ENCODE measurements at regions not wholly inside any gene's neighbourhood (a gene's known extent, or its start where the extent isn't known, plus 50 kb on each side); places are given as distances from the start of the nearest gene placed in this dataset.
"Not testable (repeated sequence)": the region's sequence is repeated elsewhere in the genome, so short reads cannot be mapped to it uniquely, and the experiment has no call there.

DNA sequence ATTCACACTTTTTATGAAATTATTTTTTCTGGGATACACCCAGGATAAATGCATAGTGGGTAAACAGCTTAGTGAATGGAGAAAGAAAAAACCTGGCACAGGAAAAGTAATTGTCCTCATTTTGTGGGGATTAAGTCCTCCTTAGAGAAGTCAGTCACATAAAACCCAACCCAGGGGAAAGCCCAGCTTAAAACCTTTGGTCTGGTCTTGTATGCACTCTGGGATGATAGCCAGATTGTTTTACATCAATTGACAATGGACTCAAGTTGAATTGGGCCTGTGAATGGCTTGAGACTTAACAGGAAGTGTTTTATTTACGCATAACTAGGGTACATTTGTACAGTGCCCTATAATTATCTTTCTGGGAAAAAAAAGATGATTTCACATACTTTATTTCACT, 561.3 kb upstream of the GRIA3 start:
- H3K4me3 ChIP-seq = no peak overlapping the region
- no peak for DNase-seq (ENCODE audit: low spot score)
- TF ChIP-seq, protein P1, sequence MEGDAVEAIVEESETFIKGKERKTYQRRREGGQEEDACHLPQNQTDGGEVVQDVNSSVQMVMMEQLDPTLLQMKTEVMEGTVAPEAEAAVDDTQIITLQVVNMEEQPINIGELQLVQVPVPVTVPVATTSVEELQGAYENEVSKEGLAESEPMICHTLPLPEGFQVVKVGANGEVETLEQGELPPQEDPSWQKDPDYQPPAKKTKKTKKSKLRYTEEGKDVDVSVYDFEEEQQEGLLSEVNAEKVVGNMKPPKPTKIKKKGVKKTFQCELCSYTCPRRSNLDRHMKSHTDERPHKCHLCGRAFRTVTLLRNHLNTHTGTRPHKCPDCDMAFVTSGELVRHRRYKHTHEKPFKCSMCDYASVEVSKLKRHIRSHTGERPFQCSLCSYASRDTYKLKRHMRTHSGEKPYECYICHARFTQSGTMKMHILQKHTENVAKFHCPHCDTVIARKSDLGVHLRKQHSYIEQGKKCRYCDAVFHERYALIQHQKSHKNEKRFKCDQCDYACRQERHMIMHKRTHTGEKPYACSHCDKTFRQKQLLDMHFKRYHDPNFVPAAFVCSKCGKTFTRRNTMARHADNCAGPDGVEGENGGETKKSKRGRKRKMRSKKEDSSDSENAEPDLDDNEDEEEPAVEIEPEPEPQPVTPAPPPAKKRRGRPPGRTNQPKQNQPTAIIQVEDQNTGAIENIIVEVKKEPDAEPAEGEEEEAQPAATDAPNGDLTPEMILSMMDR (IDR thresholded peaks at IDR 0.05) = no peak
- no peak overlapping the region for H3K27ac ChIP-seq

DNA sequence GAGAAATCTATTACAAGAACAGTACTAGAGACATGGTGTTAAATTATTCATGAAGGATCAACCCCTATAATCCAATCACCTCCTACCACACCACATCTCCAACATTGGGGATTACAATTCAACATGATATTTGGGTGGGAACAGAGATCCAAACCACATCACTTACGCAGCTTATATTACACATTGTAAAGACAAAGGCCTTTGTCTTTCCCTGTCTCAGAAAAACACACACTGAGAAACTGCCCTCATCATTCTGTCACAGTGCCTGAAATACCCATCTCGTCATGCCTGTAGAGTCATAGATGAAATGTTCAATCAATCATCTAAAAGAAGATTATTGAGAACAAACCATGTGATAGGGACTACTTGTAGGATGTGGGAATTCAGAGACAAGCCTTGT, 558.8 kb upstream of the GRIA3 start:
- TF ChIP-seq, protein P1 (IDR thresholded peaks at IDR 0.05) = no peak
- no peak overlapping the region for H3K4me3 ChIP-seq
- DNase-seq (ENCODE audit: low spot score) = no peak
- no peak overlapping the region for H3K27ac ChIP-seq

DNA sequence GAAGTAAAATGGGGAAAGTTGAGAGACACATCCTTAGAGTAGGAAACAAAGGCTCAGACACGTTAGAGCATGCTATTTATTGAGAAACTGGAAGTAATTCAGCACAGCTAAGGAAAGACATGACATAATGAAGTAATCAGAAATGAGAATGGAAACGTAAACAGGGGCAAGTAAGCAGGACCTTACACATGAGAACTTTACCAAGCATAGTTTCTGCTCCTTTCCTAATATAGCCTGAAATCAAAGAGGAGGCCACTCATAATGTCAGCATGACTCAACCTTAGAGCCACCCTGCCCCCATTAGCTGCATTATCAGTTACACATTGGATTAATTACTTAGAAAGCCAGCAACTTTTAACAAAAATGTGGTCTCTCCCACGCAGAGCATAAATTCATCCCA, 558.3 kb upstream of the GRIA3 start:
- DNase-seq (ENCODE audit: low spot score) = no peak

DNA sequence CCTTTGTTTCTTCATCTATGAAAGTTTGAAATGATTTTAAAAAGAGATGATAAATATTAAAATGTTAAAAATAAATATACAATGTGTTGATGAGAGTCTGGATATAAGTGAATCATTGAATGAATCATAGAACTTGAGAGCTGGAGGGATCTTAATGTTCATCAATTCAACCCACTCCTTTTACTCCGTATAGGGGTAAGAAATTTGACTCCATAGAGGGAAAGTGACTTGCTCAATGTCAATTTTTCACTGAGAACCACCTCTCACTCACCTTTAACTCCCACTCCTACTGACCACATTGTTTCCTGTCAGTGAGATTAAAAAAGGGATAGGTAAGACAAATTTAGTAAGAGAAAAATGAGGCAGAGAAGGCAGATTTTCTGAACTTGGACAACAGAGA, 557.2 kb upstream of the GRIA3 start:
- no peak for DNase-seq (ENCODE audit: low spot score)
- Histone ChIP-seq H3K4me3 (no peak overlapping the region), H3K27ac (no peak overlapping the region)
- TF ChIP-seq, protein P1 (IDR thresholded peaks at IDR 0.05) = no peak

More for the DNA sequence above, 558.3 kb upstream of the GRIA3 start:
- Histone ChIP-seq H3K4me3 (no peak overlapping the region), H3K27ac (no peak overlapping the region)
- TF ChIP-seq, protein P1 (IDR thresholded peaks at IDR 0.05) = no peak

DNA sequence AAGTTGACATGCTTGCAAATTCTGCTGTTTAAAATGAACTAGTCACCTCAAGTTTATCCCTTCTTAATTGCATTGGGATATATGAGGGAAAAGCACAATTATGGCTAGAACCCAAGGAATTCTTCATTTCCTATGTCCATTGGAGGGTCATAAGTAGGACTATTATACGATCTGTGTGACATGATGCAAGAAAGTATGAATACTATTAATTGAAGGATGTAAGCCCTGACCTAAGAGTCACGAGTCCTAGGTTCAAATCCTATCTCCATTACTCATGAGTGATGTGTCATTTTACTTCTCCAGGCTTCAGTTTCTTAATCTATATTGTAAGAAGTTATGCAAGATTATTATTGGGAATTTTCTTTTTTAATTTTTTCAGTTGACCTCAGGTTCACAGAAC, 542.9 kb upstream of the GRIA3 start:
- Histone ChIP-seq H3K27ac (no peak overlapping the region), H3K4me3 (no peak overlapping the region)
- TF ChIP-seq, protein P1 (IDR thresholded peaks at IDR 0.05) = no peak
- no peak for DNase-seq (ENCODE audit: low spot score)

DNA sequence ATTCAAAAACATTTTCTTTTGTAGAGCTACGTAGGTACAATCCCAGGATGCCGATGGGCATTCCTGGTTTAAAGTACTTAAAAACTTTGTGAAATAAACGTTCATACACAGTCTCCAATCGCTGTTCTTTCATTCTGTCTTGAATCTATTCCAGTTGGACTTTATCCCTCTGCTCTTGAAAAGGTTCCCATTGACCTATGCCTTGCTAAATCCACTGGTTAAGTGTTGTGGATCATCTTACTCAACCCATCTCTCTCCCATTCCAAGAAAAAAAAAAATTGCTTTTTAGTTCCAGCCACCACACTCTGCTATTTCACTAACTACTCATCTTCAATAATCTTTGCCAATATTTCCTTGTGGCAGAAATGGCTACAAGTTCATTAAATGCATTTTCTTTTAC, 542.3 kb upstream of the GRIA3 start:
- TF ChIP-seq, protein P1 (IDR thresholded peaks at IDR 0.05) = no peak

DNA sequence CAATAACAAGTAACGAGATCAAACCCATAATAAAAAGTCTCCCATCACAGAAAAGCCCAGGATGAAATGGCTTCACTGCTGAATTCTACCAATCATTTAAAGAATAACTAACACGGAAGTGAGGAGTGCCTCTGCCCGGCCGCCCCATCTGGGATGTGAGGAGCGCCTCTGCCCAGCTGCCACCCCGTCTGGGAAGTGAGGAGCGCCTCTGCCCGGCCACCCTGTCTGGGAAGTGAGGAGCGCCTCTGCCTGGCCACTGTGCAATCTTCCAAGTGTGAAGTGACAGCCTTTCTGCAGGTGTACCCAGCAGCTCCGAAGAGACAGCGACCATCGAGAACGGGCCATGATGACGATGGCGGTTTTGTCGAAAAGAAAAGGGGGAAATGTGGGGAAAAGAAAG, 528.8 kb upstream of the GRIA3 start:
- H3K4me3 ChIP-seq; DNase-seq (ENCODE audit: low spot score); H3K27ac ChIP-seq: not testable (repeated sequence)

More for the DNA sequence above, 542.3 kb upstream of the GRIA3 start:
- DNase-seq (ENCODE audit: low spot score) = no peak
- no peak overlapping the region for H3K4me3 ChIP-seq
- H3K27ac ChIP-seq = no peak overlapping the region

DNA sequence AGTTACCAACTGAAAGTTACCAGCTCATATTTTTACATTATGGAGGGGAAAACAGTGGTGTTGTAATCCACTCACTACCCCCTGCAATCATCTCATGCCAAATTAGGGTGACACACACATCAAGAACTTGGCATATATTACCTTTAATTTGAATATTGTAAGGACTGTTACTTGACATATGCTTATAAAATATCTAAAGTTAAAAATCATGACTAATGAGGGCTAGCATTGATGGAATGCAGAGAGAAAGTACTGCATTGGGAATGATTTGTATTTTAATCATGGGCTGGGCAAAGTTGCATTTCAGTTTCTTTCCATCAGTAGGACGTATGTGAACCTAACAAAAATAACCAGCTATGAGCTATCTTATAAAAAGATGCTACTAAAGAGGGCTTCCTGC, 517.5 kb upstream of the GRIA3 start:
- no peak overlapping the region for H3K27ac ChIP-seq
- DNase-seq (ENCODE audit: low spot score) = no peak
- TF ChIP-seq, protein P1 (IDR thresholded peaks at IDR 0.05) = no peak
- no peak overlapping the region for H3K4me3 ChIP-seq

Data from coronary artery (tissue), 2 donors.